Duodenal mucosa (tissue), 2 donors: ENCODE measurements at regions not wholly inside any gene's neighbourhood (a gene's known extent, or its start where the extent isn't known, plus 50 kb on each side); places are given as distances from the start of the nearest gene placed in this dataset.

Source experiments
- H3K27ac ChIP-seq: one replicate; pipeline ENCODE4 v1.7.0; 2013; ENCODE audit warnings: low read depth, low read length
- H3K27me3 ChIP-seq, 2 donors: one replicate each; pipeline ENCODE4 v1.7.0; 2013; ENCODE audit warnings: low read length in 2 of 2, control low read depth in 1 of 2; ENCODE audit not compliant: insufficient read depth in 2 of 2, control insufficient read depth in 1 of 2
- H3K36me3 ChIP-seq, 2 donors: one replicate each; pipeline ENCODE4 v1.7.0; 2013; ENCODE audit warnings: low read length in 2 of 2, control low read depth in 1 of 2; ENCODE audit not compliant: insufficient read depth in 2 of 2, control insufficient read depth in 1 of 2
- H3K4me1 ChIP-seq, 2 donors: one replicate each; pipeline ENCODE4 v1.7.0; 2013; ENCODE audit warnings: low read length in 2 of 2, control low read depth in 1 of 2; ENCODE audit not compliant: insufficient read depth in 2 of 2, control insufficient read depth in 1 of 2
- H3K4me3 ChIP-seq, 2 donors: one replicate each; pipeline ENCODE4 v1.7.0; 2013; ENCODE audit warnings: low read length in 2 of 2, low read depth in 1 of 2
- H3K9ac ChIP-seq, 2 donors: one replicate each; pipeline ENCODE4 v1.7.0; 2013; ENCODE audit warnings: low read length in 2 of 2, low read depth in 1 of 2
- H3K9me3 ChIP-seq, 2 donors: one replicate each; pipeline ENCODE4 v1.7.0; 2013; ENCODE audit warnings: low read length in 2 of 2, control low read depth in 1 of 2; ENCODE audit not compliant: control insufficient read depth in 1 of 2

DNA sequence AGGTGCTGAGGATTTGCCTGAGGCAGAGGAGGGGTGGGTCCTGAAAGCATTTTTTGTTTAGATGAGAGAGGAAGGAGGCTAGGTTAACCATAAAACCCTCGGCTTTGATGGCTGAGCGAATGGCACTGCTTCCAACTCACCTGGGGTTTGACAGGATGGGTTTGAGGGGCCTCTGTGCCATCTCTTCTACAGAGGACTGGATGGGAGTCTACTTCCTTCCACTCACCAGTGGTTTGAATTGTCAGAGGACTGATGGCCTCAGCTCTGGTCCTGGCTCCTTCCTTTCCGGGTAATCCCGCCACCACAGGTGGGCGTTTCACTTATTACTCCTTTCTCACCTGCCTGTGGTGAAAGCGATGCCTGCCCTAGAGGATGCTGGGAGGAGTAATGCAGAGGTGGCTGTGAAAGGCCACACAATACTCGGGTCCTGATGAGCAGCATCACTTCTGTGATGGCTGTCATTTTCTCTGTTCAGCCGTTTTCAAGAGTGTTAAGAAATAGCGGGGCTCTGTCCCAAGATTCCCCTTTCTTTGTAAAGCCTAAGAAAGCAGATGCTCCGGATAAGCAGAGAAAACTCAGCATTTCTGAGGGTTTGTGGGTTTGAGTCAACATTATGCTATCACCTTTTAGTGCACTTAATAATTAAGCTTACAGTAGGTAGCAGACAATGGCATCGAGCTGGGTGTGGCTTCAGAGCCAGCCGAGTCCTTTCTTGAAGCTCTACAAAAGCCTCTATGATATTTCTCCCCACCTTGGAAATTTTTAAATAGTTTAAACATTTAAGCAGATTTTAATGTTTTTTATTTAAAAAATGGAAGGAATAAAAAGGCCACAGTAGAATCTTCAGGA lies 220.7 kb downstream of the HLX start:
- Histone ChIP-seq H3K4me3 (no peak overlapping the region), H3K27ac (no peak overlapping the region)

GRCh38 chr1:221100611-221101010 lies 221.4 kb downstream of the HLX start:
- H3K27ac ChIP-seq, result no peak overlapping the region
- H3K9ac ChIP-seq, result no peak overlapping the region
- H3K4me1 ChIP-seq, result peaks cover 0 to 7% of the 10 kb centered on the region in 2 donors
- no peaks in the 10 kb centered on the region for H3K27me3 ChIP-seq
- H3K36me3 ChIP-seq, result no peaks in the 10 kb centered on the region
- no peaks in the 10 kb centered on the region for H3K9me3 ChIP-seq
- H3K4me3 ChIP-seq, result no peak overlapping the region

More for the DNA sequence above, 220.7 kb downstream of the HLX start:
- Histone ChIP-seq H3K4me1 (peaks cover 0 to 7% of the 10 kb centered on the region in 2 donors), H3K27me3 (no peaks in the 10 kb centered on the region), H3K36me3 (no peaks in the 10 kb centered on the region), H3K9me3 (no peaks in the 10 kb centered on the region), H3K9ac (no peak overlapping the region)

DNA sequence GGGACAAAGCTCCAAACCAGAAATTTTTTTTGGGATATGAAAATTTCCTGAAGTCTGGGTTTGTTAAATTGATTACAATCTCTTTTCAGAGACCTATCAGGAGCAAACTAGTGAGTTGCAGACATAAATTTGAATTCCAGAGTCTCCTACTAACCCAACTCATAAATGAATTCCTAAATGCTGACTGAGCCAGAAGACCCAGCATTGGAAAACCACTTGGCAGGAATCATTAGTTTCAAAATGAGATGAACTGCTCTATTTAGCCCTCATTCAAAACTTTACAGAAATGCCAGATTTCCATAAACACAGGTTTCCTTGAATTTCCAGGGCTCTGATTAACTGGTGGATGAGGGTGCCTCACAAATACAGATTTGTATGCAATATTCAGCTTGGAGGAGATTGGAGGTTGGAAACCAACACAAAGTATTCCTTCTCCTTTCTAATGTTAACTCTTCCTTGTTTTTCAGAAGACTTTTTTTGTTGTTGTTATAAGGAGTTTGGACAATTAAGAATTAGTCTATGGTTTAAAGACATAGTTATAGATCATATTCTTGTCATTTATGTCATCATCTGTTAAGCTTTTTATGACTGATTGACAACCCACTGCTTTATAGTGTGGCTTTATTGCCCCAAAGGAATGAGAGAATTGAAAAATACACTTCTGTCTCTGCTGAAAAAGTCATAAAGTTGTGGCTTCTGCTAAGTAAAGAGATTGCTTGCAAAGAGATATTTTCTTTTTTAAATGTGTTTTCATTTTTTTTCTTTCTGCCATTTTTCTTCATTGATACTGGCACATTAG lies 222.8 kb downstream of the HLX start:
- Histone ChIP-seq H3K4me1 (peaks cover 0 to 7% of the 10 kb centered on the region in 2 donors), H3K4me3 (no peak overlapping the region), H3K36me3 (no peaks in the 10 kb centered on the region), H3K27ac (no peak overlapping the region), H3K9ac (no peak overlapping the region), H3K27me3 (no peaks in the 10 kb centered on the region), H3K9me3 (no peaks in the 10 kb centered on the region)

DNA sequence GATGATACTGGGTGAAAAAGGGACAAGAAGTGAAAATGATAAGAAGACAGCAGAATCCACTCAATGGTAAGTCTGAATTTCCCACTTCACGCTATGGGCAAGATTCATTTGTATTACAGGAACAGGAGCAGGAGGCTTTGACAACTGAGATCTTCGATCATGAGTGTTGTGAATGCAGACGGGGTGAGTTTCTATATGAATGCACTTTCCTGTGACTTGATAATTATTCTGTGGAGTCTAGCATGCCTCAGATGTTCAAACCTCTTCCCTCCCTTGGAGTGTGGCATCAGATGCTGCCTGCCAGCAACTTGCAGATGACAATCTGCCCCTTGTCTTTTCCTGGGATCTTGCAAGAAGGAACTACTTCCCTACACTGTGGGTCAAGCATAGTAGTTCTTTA lies 225.4 kb downstream of the HLX start:
- no peaks in the 10 kb centered on the region for H3K9me3 ChIP-seq
- no peaks in the 10 kb centered on the region for H3K27me3 ChIP-seq
- H3K9ac ChIP-seq, result no peak overlapping the region
- H3K36me3 ChIP-seq, result no peaks in the 10 kb centered on the region
- no peak overlapping the region for H3K4me3 ChIP-seq
- no peak overlapping the region for H3K27ac ChIP-seq
- peaks cover 0 to 3% of the 10 kb centered on the region in 2 donors for H3K4me1 ChIP-seq

GRCh38 chr1:221105578-221105977 lies 226.3 kb downstream of the HLX start:
- Histone ChIP-seq H3K36me3 (no peaks in the 10 kb centered on the region), H3K9ac (no peak overlapping the region), H3K27me3 (no peaks in the 10 kb centered on the region), H3K4me3 (no peak overlapping the region), H3K4me1 (no peaks in the 10 kb centered on the region), H3K9me3 (no peaks in the 10 kb centered on the region), H3K27ac (no peak overlapping the region)

DNA sequence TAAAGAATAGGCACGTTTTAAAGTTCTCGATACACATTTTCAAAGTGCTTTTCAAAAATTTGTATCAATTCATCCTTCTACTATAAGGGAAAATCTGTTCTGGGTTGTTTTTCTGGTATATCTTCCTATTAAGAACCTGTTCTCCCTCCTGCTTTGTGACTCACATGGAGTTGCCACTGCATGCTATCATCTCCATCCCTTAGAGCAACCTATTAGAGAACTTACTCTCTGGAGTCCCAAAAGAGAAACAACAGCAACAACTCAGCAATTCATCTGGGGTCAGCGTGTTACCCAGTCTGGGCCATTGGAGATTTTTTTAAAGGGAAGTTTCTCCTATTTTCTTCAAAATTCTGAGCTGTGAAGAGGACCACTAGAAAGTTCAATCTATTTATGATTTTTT lies 227.4 kb downstream of the HLX start:
- no peaks in the 10 kb centered on the region for H3K27me3 ChIP-seq
- H3K4me3 ChIP-seq, result no peak overlapping the region
- H3K27ac ChIP-seq, result no peak overlapping the region
- no peaks in the 10 kb centered on the region for H3K36me3 ChIP-seq
- H3K9me3 ChIP-seq, result no peaks in the 10 kb centered on the region
- H3K4me1 ChIP-seq, result no peaks in the 10 kb centered on the region
- no peak overlapping the region for H3K9ac ChIP-seq

GRCh38 chr1:221109930-221110329 lies 230.7 kb downstream of the HLX start:
- no peak overlapping the region for H3K9ac ChIP-seq
- no peaks in the 10 kb centered on the region for H3K4me1 ChIP-seq
- no peaks in the 10 kb centered on the region for H3K36me3 ChIP-seq
- H3K4me3 ChIP-seq, result no peak overlapping the region
- H3K9me3 ChIP-seq, result no peaks in the 10 kb centered on the region
- H3K27ac ChIP-seq, result no peak overlapping the region
- H3K27me3 ChIP-seq, result no peaks in the 10 kb centered on the region

DNA sequence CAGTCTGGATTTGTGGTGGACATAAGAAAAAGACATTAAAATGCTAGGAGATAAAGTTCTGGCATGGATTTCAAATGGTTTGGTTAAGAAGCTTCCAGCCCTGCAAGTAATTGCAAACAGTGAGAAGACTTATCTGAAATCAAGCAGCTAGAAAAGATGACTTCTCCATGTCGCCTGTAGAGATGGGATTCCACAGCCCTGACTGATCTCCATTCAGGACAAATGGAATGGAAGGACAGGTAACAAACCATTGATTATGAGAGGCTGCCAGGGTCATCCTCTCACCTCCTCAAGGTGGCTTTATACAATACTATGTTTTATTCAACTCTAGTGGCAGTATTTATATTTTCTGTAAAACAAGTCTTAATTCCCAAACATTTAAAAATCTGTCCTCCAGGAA lies 237.9 kb downstream of the HLX start:
- no peaks in the 10 kb centered on the region for H3K9me3 ChIP-seq

GRCh38 chr1:221117548-221117951 lies 238.3 kb downstream of the HLX start:
- no peak overlapping the region for H3K27ac ChIP-seq
- H3K27me3 ChIP-seq, result no peaks in the 10 kb centered on the region
- H3K9me3 ChIP-seq, result no peaks in the 10 kb centered on the region
- no peak overlapping the region for H3K9ac ChIP-seq
- no peaks in the 10 kb centered on the region for H3K4me1 ChIP-seq
- no peak overlapping the region for H3K4me3 ChIP-seq
- H3K36me3 ChIP-seq, result no peaks in the 10 kb centered on the region

More for the DNA sequence above, 237.9 kb downstream of the HLX start:
- no peaks in the 10 kb centered on the region for H3K27me3 ChIP-seq
- H3K9ac ChIP-seq, result no peak overlapping the region
- H3K27ac ChIP-seq, result no peak overlapping the region
- no peak overlapping the region for H3K4me3 ChIP-seq
- H3K36me3 ChIP-seq, result no peaks in the 10 kb centered on the region
- H3K4me1 ChIP-seq, result no peaks in the 10 kb centered on the region

- no peak overlapping the region for H3K27ac ChIP-seq
- no peak overlapping the region for H3K4me3 ChIP-seq
- H3K36me3 ChIP-seq, result no peaks in the 10 kb centered on the region
- no peaks in the 10 kb centered on the region for H3K4me1 ChIP-seq
- H3K9ac ChIP-seq, result no peak overlapping the region
- H3K27me3 ChIP-seq, result no peaks in the 10 kb centered on the region
- H3K9me3 ChIP-seq, result no peaks in the 10 kb centered on the region
Measured at GRCh38 chr1:221118176-221118937, 239.1 kb downstream of the HLX start.
